ENCODE measurements at regions not wholly inside any gene's neighbourhood (a gene's known extent, or its start where the extent isn't known, plus 50 kb on each side); places are given as distances from the start of the nearest gene placed in this dataset.

DNA sequence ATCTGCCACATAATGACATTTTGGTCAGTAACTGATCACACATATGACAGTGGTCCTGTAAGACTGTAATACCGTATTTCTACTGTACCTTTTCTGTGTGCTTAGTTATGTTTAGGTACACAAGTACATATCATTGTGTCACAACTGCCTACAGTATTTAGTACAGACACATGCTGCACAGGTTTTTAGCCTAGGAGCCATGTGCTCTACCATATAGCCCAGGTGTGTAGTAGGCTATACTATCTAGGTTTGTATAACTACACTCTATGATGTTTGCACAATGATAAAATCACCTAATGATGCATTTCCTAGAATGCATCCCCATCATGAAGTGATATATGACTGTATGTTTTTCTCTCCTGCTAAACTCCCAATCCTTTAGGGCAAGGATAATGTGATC lies 61.2 kb upstream of the MIR17HG start:
- DNase-seq (ENCODE audit: low read depth), result no peak

DNA sequence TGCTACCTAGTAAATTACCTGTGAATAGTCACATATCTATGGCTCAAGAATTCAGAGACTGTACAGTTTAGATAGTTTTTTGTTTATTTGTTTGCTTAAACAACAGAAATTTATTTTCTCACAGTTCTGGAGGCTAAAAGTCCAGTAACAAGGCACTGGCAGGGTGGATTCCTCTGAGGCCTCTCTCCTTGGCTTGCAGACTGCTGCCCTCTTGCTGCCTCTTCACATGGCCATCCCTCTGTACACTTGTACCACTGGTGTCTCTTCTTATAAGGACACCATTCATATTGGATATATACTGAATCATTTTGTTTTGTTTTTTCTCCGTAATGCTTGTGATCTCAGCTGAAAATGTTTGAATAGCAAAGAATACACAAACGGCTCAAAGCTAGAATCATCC lies 56.4 kb upstream of the MIR17HG start:
- DNase-seq (ENCODE audit: low read depth), result no peak

DNA sequence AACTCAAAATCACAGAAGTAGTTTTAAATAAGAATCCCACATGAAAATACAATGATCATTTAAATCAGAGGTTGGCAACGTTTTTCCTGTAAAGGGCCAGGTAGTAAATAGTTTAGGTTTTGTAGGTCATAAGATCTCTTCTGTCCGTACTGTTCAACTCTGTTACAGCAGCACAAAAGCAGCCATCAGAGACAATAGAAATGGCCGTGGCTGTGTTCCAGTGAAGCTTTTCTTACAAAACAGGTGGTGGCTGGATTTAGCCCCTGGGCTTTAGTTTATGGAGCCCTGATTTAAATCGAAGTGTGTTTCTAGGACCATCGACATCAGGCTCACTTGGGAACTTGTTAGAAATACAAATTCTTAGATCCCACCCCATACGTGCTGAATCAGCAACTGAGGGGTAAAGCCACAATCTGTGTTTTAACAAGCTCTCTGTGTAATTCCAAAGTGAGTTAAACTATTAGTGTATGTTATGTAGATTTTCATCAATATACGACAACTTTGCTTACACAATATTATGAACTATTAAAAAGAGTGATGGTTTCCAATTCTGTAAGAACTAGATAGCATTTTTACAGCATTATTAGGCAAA lies 54.8 kb upstream of the MIR17HG start:
- no peak for DNase-seq (ENCODE audit: low read depth)

DNA sequence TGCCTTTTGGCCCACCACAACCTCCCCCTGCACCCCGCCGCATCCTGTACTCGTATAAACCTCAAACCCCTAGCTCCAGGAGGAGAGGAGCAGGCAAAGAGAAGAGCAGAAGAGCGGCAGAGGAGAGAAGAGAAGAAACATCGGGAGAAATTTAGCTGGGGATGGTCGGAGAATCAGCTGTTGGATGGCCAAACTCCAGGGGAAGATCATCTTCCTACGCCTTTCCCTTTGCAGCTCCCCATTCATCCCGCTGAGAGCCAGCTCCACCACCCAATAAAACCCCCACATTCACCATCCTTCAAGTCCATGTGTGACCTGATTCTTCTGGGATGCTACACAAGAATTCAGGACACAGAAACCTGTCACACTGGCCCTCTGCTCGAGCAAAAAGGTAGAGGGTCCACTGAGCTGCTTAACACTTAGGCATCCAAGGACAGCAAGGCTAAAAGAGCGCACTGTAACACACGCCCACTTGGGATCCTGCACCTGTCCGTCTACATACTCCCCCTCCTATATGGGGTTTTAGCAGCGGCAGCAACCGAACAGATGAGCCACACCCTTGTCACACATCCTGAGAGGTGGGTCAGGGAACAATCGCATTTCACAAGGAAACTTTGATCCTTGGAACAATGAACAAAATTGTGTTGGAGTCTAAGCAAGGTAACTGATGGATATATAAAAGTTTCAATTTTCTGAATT lies 51.6 kb upstream of the MIR17HG start:
- DNase-seq (ENCODE audit: low read depth), result no peak

DNA sequence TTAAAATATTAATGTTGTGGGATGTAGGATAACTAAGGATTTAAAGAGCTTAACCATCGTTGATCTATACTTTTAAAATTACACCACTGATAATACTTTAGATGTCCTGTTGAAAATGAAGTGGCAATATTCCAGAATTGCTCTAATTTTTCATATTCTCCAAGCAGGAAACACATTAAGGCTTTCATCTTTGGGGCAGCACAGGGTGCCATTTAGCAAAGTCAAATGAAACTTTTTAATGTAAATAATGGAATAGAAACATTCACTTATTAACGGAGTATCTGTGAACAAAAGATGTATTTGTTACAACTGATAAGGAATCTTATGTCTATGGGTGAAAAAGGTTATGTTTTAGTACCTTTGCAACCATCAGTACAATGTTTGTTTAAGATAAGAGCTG lies 50.0 kb upstream of the MIR17HG start:
- no peak for DNase-seq (ENCODE audit: low read depth)

Data from GM04503 (cell line).